NCI-H524 (cell line): ENCODE measurements at regions not wholly inside any gene's neighbourhood (a gene's known extent, or its start where the extent isn't known, plus 50 kb on each side); places are given as distances from the start of the nearest gene placed in this dataset.
A peak's percentile ranks its signal among the peaks of the same experiment; 100 is the strongest.
"Not testable (repeated sequence)": the region's sequence is repeated elsewhere in the genome, so short reads cannot be mapped to it uniquely, and the experiment has no call there.

Experiments
- DNase-seq, 2 experiments: peaks; one replicate each; lab custom pipeline; 2025; lab: John Stamatoyannopoulos, UW

- no peak for DNase-seq
Observed at GRCh38 chr6:134784336-134784735, 165.6 kb downstream of the ALDH8A1 start.

GRCh38 chr6:134778431-134778830 lies 171.5 kb downstream of the ALDH8A1 start:
- DNase-seq, result no peak

GRCh38 chr6:134774201-134774638 lies 175.7 kb downstream of the ALDH8A1 start:
- no peak for DNase-seq

GRCh38 chr6:134772671-134773360 lies 177.1 kb downstream of the ALDH8A1 start:
- no peak for DNase-seq

GRCh38 chr6:134768931-134769330 lies 181.0 kb downstream of the ALDH8A1 start:
- DNase-seq, result no peak

GRCh38 chr6:134766497-134766896 lies 183.4 kb downstream of the ALDH8A1 start:
- DNase-seq, result no peak

- DNase-seq, result no peak
Observed at GRCh38 chr6:134764741-134765140, 185.2 kb downstream of the ALDH8A1 start.

- DNase-seq, result not testable (repeated sequence)
Observed at GRCh38 chr6:134763575-134763974, 186.3 kb downstream of the ALDH8A1 start.

- DNase-seq, result no peak
Observed at GRCh38 chr6:134758621-134759020, 191.3 kb downstream of the ALDH8A1 start.

GRCh38 chr6:134757911-134758361 lies 192.0 kb downstream of the ALDH8A1 start:
- no peak for DNase-seq

- DNase-seq, result no peak
Observed at GRCh38 chr6:134756374-134757025, 193.4 kb downstream of the ALDH8A1 start.

GRCh38 chr6:134754013-134754690 lies 195.7 kb downstream of the ALDH8A1 start:
- no peak for DNase-seq

- DNase-seq, result no peak
Observed at GRCh38 chr6:134753001-134753400, 196.9 kb downstream of the ALDH8A1 start.

- no peak for DNase-seq
Observed at GRCh38 chr6:134752445-134752844, 197.5 kb downstream of the ALDH8A1 start.

- DNase-seq, result peak; percentile 73 to 92
Observed at GRCh38 chr6:134750669-134751068, 199.2 kb downstream of the ALDH8A1 start.

GRCh38 chr6:134748484-134748883 lies 201.4 kb downstream of the ALDH8A1 start:
- DNase-seq, result no peak

- not testable (repeated sequence) for DNase-seq
Observed at GRCh38 chr6:134747197-134747596, 202.7 kb downstream of the ALDH8A1 start.

GRCh38 chr6:134746140-134746539 lies 203.8 kb downstream of the ALDH8A1 start:
- peak; percentile 37 to 71 for DNase-seq

- not testable (repeated sequence) for DNase-seq
Observed at GRCh38 chr6:134745192-134745591, 204.7 kb downstream of the ALDH8A1 start.

GRCh38 chr6:134744301-134744700 lies 205.6 kb downstream of the ALDH8A1 start:
- no peak for DNase-seq

GRCh38 chr6:134741200-134741536 lies 208.7 kb downstream of the ALDH8A1 start:
- peak; percentile 44 to 70 for DNase-seq

GRCh38 chr6:134740473-134741199 lies 209.3 kb downstream of the ALDH8A1 start:
- DNase-seq, result peak in 1 of 2 experiments; percentile 42
